ENCODE measurements at regions not wholly inside any gene's neighbourhood (a gene's known extent, or its start where the extent isn't known, plus 50 kb on each side); places are given as distances from the start of the nearest gene placed in this dataset.

- no peak for TF ChIP-seq CTCF (IDR thresholded peaks at IDR 0.05; ENCODE audit: low read depth, low read length)
- Histone ChIP-seq H3K9me3 (ENCODE audit: control insufficient read depth, insufficient read depth, low read length) (no peaks in the 10 kb centered on the region), H3K27ac (ENCODE audit: low read depth, low read length) (no peak overlapping the region), H3K4me3 (ENCODE audit: low read depth, low read length) (no peak overlapping the region), H3K27me3 (ENCODE audit: control insufficient read depth, insufficient read depth, low read length) (no peaks in the 10 kb centered on the region)
- CTCF ChIA-PET = no interaction called here
- POLR2A ChIA-PET = no interaction called here
- DNase-seq (ENCODE audit: low read depth, low spot score) = no peak
These were observed 235.7 kb downstream of the PLK2 start for GRCh38 chr5:58224221-58224620.

- DNase-seq (ENCODE audit: low read depth, low spot score) = no peak
- Histone ChIP-seq H3K27ac (ENCODE audit: low read depth, low read length) (no peak overlapping the region), H3K9me3 (ENCODE audit: control insufficient read depth, insufficient read depth, low read length) (peaks cover 5% of the 10 kb centered on the region), H3K4me3 (ENCODE audit: low read depth, low read length) (no peak overlapping the region), H3K27me3 (ENCODE audit: control insufficient read depth, insufficient read depth, low read length) (no peaks in the 10 kb centered on the region)
- CTCF ChIA-PET = no interaction called here
- TF ChIP-seq CTCF (IDR thresholded peaks at IDR 0.05; ENCODE audit: low read depth, low read length) = no peak
- POLR2A ChIA-PET = no interaction called here
These were observed 244.5 kb downstream of the PLK2 start for GRCh38 chr5:58215364-58215763.

GRCh38 chr5:58211441-58211840, 248.4 kb downstream of the PLK2 start:
- Histone ChIP-seq H3K4me3 (ENCODE audit: low read depth, low read length) (no peak overlapping the region), H3K9me3 (ENCODE audit: control insufficient read depth, insufficient read depth, low read length) (peaks cover 5% of the 10 kb centered on the region), H3K27me3 (ENCODE audit: control insufficient read depth, insufficient read depth, low read length) (no peaks in the 10 kb centered on the region), H3K27ac (ENCODE audit: low read depth, low read length) (no peak overlapping the region)
- POLR2A ChIA-PET = no interaction called here
- CTCF ChIA-PET = no interaction called here
- DNase-seq (ENCODE audit: low read depth, low spot score) = no peak
- no peak for TF ChIP-seq CTCF (IDR thresholded peaks at IDR 0.05; ENCODE audit: low read depth, low read length)

- ChIA-PET CTCF (no interaction called here), POLR2A (no interaction called here)
- TF ChIP-seq CTCF (IDR thresholded peaks at IDR 0.05; ENCODE audit: low read depth, low read length) = no peak
- no peaks in the 10 kb centered on the region for H3K9me3 ChIP-seq (ENCODE audit: control insufficient read depth, insufficient read depth, low read length)
- H3K27me3 ChIP-seq (ENCODE audit: control insufficient read depth, insufficient read depth, low read length) = no peaks in the 10 kb centered on the region
- H3K4me3 ChIP-seq (ENCODE audit: low read depth, low read length) = no peak overlapping the region
- no peak overlapping the region for H3K27ac ChIP-seq (ENCODE audit: low read depth, low read length)
- DNase-seq (ENCODE audit: low read depth, low spot score) = no peak
These were observed 251.2 kb downstream of the PLK2 start for GRCh38 chr5:58208674-58209073.

- CTCF ChIA-PET = no interaction called here
- Histone ChIP-seq H3K27me3 (ENCODE audit: control insufficient read depth, insufficient read depth, low read length) (no peaks in the 10 kb centered on the region), H3K9me3 (ENCODE audit: control insufficient read depth, insufficient read depth, low read length) (no peaks in the 10 kb centered on the region), H3K27ac (ENCODE audit: low read depth, low read length) (no peak overlapping the region), H3K4me3 (ENCODE audit: low read depth, low read length) (no peak overlapping the region)
- POLR2A ChIA-PET = no interaction called here
- no peak for DNase-seq (ENCODE audit: low read depth, low spot score)
- no peak for TF ChIP-seq CTCF (IDR thresholded peaks at IDR 0.05; ENCODE audit: low read depth, low read length)
These were observed 252.8 kb downstream of the PLK2 start for GRCh38 chr5:58207076-58207475.
